Esophagus squamous epithelium (tissue), 5 donors: ENCODE measurements at regions not wholly inside any gene's neighbourhood (a gene's known extent, or its start where the extent isn't known, plus 50 kb on each side); places are given as distances from the start of the nearest gene placed in this dataset.
"Not testable (repeated sequence)": the region's sequence is repeated elsewhere in the genome, so short reads cannot be mapped to it uniquely, and the experiment has no call there.

Experiments
- DNase-seq: peaks from one replicate; lab custom pipeline; 2025; lab: John Stamatoyannopoulos, UW
- H3K27ac ChIP-seq, 4 donors: fragments of 200-600 bp; sonication (generic); one replicate each; pipeline ENCODE4 v1.5.1; 2016 to 2019; ENCODE audit warnings: mild to moderate bottlenecking in 1 of 4
- H3K27me3 ChIP-seq, 4 donors: fragments of 200-600 bp; sonication (generic); 1 replicate in 3 of 4; 2 replicates in 1 of 4; pipeline versions ENCODE4 v1.5.1 to v1.6.0; 2017 to 2021; ENCODE audit warnings: antibody characterized with exemption in 1 of 4
- H3K36me3 ChIP-seq, 3 donors: fragments of 200-600 bp; sonication (generic); one replicate each; pipeline ENCODE4 v1.5.1; 2016 to 2019
- H3K4me1 ChIP-seq, 3 donors: fragments of 200-600 bp; sonication (generic); one replicate each; pipeline ENCODE4 v1.5.1; 2017 to 2019
- H3K4me3 ChIP-seq, 4 donors: fragments of 200-600 bp; sonication (generic); 1 replicate in 3 of 4; 2 replicates in 1 of 4; pipeline ENCODE4 v1.5.1; 2016 to 2019; ENCODE audit warnings: mild to moderate bottlenecking in 2 of 4, moderate library complexity in 1 of 4
- H3K9me3 ChIP-seq, 3 donors: fragments of 200-600 bp; sonication (generic); one replicate each; pipeline ENCODE4 v1.5.1; 2016 to 2019
- POLR2A ChIP-seq, 4 donors: fragments of 450-650 bp; IDR thresholded peaks; one replicate each; pipeline ENCODE4 v1.6.1; 2017; ENCODE audit warnings: antibody characterized with exemption in 4 of 4, mild to moderate bottlenecking in 4 of 4, moderate library complexity in 3 of 4
- WGBS, 2 donors: methylation state at CpG; one replicate each; pipeline ENCODE4 v1.1.5; 2018; 5-methylcytosine and 5-hydroxymethylcytosine counted together
- intact Hi-C: fragments of 100-400 bp; cut with DNase I; formaldehyde crosslinking; loops from one replicate; pipeline ENCODE4 v1.15.0; 2022
- TF ChIP-seq, protein P1 (sequence below), 6 experiments: fragments of 450-650 bp in 4 of 6; fragments of 200-600 bp in 2 of 6; sonication (generic) in 2 of 6; IDR thresholded peaks; one replicate each; pipeline ENCODE4 v1.5.1; 2016 to 2019; ENCODE audit warnings: antibody characterized with exemption in 6 of 6, mild to moderate bottlenecking in 4 of 6, moderate library complexity in 4 of 6
- donor health status: DM: yes; HTN: yes; CAD: no.

DNA sequence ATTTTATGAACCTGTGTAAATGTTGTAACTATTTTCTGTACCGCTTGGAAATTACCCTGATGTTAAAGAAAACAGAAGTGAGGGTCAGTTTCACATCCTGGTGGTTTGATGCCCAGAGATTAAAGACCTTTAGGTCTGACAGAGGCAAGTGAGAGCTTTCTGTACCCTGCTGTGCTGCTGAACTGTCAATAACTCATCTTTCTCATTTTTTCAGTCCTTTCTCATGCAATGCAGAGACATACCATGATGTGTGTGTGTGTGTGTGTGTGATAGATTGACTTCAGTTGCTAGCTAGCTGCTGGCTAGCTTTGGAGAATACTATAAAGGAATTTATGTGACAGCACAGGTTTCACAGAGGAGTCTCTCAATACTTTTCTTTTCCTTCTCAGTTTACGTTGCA lies 2025.6 kb upstream of the LRRTM1 start:
- Histone ChIP-seq H3K27me3 (no peaks in the 10 kb centered on the region), H3K27ac (no peak overlapping the region), H3K4me3 (no peak overlapping the region), H3K4me1 (no peaks in the 10 kb centered on the region), H3K36me3 (no peaks in the 10 kb centered on the region), H3K9me3 (peaks cover 0 to 14% (median 0%) of the 10 kb centered on the region in 3 donors)
- 71 to 82% methylated on average over 2 of the region's 2 CpGs for WGBS, 2 donors
- TF ChIP-seq POLR2A (IDR thresholded peaks at IDR 0.05), result no peak
- TF ChIP-seq, protein P1, sequence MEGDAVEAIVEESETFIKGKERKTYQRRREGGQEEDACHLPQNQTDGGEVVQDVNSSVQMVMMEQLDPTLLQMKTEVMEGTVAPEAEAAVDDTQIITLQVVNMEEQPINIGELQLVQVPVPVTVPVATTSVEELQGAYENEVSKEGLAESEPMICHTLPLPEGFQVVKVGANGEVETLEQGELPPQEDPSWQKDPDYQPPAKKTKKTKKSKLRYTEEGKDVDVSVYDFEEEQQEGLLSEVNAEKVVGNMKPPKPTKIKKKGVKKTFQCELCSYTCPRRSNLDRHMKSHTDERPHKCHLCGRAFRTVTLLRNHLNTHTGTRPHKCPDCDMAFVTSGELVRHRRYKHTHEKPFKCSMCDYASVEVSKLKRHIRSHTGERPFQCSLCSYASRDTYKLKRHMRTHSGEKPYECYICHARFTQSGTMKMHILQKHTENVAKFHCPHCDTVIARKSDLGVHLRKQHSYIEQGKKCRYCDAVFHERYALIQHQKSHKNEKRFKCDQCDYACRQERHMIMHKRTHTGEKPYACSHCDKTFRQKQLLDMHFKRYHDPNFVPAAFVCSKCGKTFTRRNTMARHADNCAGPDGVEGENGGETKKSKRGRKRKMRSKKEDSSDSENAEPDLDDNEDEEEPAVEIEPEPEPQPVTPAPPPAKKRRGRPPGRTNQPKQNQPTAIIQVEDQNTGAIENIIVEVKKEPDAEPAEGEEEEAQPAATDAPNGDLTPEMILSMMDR (IDR thresholded peaks at IDR 0.05), result no peak
- DNase-seq, result no peak
- intact Hi-C loops, result no loop called here

DNA sequence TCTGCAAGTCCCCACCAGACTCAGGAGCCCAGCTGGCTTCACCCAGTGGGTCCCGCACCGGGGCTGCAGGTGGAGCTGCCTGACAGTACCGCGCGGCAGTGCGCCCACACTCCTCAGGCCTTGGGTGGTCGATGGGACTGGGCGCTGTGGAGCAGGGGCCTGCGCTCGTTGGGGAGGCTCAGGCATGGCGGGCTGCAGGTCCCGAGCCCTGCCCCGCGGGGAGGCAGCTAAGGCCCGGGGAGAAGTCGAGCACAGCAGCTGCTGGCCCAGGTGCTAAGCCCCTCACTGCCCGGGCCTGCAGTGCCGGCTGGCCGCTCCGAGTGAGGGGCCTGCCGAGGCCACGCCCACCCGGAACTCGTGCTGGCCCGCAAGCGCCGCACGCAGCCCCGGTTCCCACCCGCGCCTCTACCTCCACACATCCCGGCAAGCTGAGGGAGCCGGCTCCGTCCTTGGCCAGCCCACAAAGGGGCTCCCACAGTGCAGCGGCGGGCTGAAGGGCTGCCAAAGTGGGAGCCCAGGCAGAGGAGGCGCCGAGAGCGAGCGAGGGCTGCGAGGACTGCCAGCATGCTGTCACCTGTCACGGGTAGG lies 2021.7 kb upstream of the LRRTM1 start:
- H3K4me3 ChIP-seq, DNase-seq, H3K4me1 ChIP-seq, H3K27ac ChIP-seq, H3K27me3 ChIP-seq, intact Hi-C loops, H3K36me3 ChIP-seq: not testable (repeated sequence)
- H3K9me3 ChIP-seq, result peaks cover 0 to 21% (median 0%) of the 10 kb centered on the region in 3 donors
- 92 to 96% methylated on average over 2 to 6 of the region's 42 CpGs for WGBS, 2 donors

DNA sequence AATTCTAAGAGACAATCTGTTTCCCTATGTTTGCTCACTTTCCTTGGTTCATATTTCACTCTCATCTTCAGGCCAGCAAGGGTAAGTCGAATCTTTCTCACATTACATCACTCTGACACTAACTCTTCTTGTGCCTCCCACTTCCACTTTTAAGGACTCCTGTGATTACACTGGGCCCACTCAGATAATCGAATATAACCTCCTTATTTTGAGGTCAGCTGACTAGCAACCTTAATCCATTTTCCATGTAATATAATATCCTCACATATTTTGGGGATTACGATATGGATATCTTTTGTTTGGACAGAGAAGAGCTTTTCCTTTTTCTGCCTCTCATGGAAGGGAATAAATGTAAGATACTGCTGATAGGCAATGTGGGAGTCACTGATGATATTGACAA lies 2015.7 kb upstream of the LRRTM1 start:
- WGBS, 2 donors, result 48 to 59% methylated on average over 3 of the region's 3 CpGs
- intact Hi-C loops, result no loop called here

DNA sequence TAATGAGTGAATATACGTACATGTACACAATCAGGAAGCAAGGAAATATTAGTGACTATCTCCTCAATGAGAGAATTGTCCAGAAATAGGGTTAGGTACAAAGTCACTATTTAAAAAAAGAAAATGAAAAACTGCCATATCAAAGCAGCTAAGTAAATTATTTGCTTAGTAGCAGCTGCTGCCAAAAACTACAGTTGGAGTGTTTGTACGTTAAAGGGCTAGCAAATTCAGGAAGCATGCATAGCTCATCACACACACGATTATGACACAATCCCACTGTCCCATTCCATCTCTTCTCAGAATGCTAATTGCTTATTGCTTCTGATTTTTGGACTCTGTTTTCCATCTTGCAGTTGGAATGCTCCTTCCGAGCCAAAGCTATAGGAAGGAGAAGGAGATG lies 2012.5 kb upstream of the LRRTM1 start:
- no peak for DNase-seq
- no peak overlapping the region for H3K27ac ChIP-seq
- no peaks in the 10 kb centered on the region for H3K27me3 ChIP-seq
- no peaks in the 10 kb centered on the region for H3K4me1 ChIP-seq
- 20 to 34% methylated on average over 4 of the region's 4 CpGs for WGBS, 2 donors
- no peaks in the 10 kb centered on the region for H3K9me3 ChIP-seq
- intact Hi-C loops, result no loop called here
- no peaks in the 10 kb centered on the region for H3K36me3 ChIP-seq
- TF ChIP-seq, protein P1 (IDR thresholded peaks at IDR 0.05), result no peak
- no peak for TF ChIP-seq POLR2A (IDR thresholded peaks at IDR 0.05)
- H3K4me3 ChIP-seq, result no peak overlapping the region

More for the DNA sequence above, 2015.7 kb upstream of the LRRTM1 start:
- no peaks in the 10 kb centered on the region for H3K36me3 ChIP-seq
- H3K9me3 ChIP-seq, result peaks cover 0 to 8% (median 0%) of the 10 kb centered on the region in 3 donors
- no peak overlapping the region for H3K4me3 ChIP-seq
- H3K27ac ChIP-seq, result no peak overlapping the region
- H3K4me1 ChIP-seq, result no peaks in the 10 kb centered on the region
- TF ChIP-seq, protein P1 (IDR thresholded peaks at IDR 0.05), result no peak
- TF ChIP-seq POLR2A (IDR thresholded peaks at IDR 0.05), result no peak
- DNase-seq, result no peak
- no peaks in the 10 kb centered on the region for H3K27me3 ChIP-seq

DNA sequence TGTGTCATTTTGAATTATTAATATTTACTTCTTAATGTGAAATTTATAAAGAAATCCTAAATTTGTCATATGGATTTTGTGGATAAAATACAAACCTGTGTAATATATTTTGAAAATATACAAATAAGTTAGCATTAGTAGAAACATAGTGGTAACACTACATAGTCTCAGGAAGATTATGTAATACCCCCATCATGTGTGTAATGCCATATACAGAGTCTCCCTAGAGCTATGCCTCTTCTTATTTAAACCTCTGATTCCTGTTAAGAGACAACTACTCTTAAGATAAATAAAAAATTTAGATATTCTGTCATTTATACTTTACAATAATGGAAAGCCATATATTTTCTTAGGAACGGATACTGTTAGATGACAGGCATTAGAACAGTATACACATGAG lies 2012.0 kb upstream of the LRRTM1 start:
- Histone ChIP-seq H3K9me3 (no peaks in the 10 kb centered on the region), H3K4me1 (no peaks in the 10 kb centered on the region), H3K27ac (no peak overlapping the region), H3K4me3 (no peak overlapping the region), H3K36me3 (no peaks in the 10 kb centered on the region), H3K27me3 (no peaks in the 10 kb centered on the region)
- intact Hi-C loops, result no loop called here
- no peak for TF ChIP-seq POLR2A (IDR thresholded peaks at IDR 0.05)
- TF ChIP-seq, protein P1 (IDR thresholded peaks at IDR 0.05), result no peak
- DNase-seq, result no peak
- WGBS, 2 donors, result 20 to 48% methylated on average over 1 of the region's 1 CpG
